ENCODE measurements at regions not wholly inside any gene's neighbourhood (a gene's known extent, or its start where the extent isn't known, plus 50 kb on each side); places are given as distances from the start of the nearest gene placed in this dataset.
"Not testable (repeated sequence)": the region's sequence is repeated elsewhere in the genome, so short reads cannot be mapped to it uniquely, and the experiment has no call there.

DNA sequence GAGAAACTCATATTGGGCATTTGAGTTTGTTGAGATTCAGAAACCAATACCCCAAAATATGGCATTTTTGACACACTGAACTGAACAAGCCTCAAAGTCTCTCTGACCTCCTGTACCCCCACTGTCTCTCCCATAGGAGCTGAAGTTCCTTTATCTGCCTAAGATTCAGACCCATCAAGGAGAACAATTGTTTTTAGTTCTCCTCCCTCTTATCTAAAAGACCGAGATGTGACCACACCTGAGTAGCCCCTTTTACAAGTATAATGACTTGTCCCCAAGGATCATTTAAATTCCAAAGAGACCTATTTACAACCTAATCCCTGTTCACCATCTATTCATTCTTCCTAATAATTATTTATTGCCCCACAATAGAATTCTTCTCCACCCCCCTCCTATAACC lies 122.1 kb upstream of the PLAAT1 start:
- DNase-seq (ENCODE audit: low spot score), result no peak

DNA sequence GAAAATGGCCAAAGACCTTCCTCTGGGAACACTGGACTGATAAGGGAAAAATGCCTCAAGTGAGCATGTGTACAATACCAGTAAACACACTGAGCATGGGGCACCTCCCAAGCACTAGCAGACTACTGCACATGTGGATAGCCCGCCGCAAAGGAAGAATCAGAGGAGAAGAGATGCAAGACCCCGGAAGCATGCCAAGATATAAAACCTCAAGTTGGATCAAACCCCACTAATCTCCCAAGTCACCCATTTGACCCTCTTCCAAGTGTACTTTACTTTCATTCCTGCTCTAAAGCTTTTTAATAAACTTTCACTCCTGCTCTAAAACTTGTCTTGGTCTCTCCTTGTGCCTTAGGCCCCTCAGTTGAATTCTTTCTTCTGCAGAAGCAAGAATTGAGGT lies 121.1 kb upstream of the PLAAT1 start:
- DNase-seq (ENCODE audit: low spot score), result no peak

DNA sequence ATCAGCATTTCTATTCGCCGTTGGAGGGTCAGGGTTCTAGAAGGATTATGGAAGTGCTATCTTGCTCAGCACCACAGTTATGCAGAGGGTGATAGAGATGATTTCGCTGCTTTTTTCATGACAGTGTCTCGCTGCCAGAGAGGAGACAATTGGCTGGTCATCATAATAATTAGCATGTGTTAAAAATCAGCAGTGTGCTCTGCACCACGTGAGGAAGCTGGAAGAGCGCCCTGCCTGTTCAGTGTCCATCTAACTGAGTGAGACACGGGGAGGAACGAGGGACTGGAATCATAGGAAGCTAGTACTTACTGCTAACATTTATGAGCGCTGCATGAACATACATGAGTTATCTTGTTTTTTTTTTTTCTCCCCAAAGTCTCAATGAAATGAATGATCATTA lies 116.2 kb upstream of the PLAAT1 start:
- DNase-seq (ENCODE audit: low spot score), result no peak

DNA sequence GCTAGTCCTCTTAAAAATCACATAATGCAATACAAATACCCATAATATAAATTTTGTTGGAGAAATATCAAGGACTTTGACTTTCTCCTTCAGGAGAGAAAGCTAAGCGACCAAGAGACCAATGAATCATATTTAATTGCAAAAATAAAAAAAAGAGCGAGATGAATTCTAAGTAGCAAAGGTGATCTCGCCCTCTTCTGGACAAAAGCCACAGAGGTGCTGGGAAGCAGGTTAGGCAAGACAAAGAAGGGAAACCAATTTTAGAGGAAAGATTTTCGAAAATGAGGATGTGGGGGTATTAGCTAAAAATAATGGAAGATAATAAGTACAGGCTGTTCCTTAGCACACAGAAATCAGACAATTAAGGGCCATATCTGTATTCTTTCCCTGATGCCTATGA lies 111.4 kb upstream of the PLAAT1 start:
- DNase-seq (ENCODE audit: low spot score), result no peak

DNA sequence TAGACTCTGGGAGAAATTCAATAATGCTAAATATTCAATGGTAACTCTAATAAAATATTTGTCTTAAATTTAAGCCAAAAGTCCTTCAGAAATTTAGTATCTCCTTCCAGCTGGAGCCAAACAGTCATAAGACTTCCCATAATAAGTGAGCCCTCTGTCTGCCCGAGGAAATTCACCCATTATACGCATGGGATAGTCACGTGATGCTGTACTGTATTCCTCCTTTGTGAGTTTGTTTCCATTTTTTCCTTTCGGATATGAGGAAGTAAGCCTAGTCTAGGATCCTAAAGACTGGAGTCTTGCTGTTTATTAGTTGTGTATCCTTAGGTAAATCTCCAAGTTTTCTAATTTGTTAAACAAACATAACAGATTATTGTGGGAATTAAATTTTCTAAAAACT lies 110.4 kb upstream of the PLAAT1 start:
- no peak for DNase-seq (ENCODE audit: low spot score)

DNA sequence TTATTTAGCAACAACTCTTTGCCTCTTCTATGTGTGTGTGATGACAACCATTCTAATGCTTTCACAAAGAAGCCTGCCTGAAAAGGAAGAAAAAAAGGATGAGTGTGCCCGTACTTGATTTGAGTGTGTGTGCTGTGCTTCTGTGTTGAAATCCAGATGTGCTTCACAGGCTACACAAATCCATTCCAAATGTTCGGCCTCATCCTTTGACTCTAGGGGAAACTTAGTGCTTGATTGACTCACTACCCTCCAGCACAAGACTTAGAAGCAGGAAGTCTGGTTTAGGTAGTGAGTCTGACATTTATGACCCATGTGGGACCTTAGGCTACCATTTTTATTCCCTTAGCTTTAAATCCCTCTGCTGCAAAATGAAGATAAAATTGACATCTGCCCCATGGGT lies 108.8 kb upstream of the PLAAT1 start:
- DNase-seq (ENCODE audit: low spot score), result no peak

DNA sequence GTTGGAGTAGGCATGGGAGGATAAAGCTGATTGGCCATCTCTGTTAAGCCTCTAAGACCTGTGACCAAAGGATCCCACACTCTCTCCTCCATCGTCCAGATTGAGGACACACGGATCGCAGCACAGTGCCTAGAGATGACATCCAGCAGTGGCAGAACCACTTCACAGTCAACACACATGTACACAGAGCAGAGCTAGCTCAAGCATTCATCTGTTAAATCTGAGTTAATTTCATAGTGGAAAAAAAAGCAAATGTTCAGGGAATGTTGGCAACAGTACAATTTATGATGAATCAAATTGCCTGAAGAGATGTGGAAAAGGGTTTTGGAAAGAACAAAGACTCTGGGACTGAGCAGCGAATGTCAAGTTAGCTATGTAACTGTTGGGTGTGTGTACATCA lies 108.1 kb upstream of the PLAAT1 start:
- DNase-seq (ENCODE audit: low spot score), result no peak

DNA sequence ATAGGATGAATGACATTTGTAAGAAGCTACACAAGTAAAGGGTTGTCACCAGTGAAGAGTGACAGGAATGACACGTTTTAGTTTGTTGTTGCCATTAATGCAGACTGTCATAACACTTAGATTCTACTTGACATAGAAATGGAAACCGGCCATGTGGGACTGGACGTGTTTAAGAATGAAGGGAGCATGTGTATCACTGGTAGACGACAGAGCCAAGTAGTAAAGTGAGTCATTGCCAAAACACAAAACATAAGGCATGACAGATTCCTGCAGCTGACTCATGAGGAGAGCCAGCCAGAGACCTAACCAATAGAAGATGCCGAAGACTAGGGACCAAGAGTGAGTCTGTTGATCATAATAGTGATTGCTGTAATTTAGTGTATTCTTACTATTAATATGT lies 106.2 kb upstream of the PLAAT1 start:
- DNase-seq (ENCODE audit: low spot score), result no peak

DNA sequence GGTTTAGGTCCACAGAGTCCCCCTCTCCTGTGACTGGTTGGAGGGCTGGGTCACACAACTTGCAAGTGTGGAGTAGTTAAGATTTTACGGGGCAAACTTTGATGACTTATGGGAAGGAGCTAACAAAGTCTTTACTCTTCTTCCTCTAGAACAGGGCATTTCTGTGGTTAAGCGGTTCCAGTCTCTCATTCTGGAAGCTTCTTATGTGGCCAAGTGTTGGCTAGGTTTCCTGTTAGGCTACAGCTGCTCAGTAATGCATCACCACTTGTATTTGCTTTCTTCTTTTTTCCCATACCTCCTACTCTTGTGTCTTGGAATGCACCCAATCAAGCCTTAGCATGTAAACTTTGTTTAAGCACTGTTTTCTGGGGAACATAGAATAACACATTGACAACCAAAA lies 100.6 kb upstream of the PLAAT1 start:
- DNase-seq (ENCODE audit: low spot score), result no peak

DNA sequence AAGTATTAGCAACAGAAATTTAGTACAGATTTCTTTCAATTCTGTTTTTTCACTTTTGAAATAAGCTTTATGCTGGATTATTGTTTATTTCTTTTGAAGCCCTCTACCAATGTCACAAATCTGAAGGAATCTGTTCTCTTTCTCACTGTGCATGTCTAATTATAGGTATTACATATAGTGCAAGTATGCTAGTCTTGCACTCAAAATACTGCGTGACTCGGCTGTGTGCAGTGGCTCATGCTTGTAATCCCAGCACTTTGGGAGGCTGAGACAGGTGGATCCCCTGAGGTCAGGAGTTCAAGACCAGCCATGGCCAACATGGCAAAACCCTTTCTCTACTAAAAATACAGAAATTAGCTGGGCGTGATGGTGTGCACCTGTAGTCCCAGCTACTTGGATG lies 95.8 kb upstream of the PLAAT1 start:
- no peak for DNase-seq (ENCODE audit: low spot score)

DNA sequence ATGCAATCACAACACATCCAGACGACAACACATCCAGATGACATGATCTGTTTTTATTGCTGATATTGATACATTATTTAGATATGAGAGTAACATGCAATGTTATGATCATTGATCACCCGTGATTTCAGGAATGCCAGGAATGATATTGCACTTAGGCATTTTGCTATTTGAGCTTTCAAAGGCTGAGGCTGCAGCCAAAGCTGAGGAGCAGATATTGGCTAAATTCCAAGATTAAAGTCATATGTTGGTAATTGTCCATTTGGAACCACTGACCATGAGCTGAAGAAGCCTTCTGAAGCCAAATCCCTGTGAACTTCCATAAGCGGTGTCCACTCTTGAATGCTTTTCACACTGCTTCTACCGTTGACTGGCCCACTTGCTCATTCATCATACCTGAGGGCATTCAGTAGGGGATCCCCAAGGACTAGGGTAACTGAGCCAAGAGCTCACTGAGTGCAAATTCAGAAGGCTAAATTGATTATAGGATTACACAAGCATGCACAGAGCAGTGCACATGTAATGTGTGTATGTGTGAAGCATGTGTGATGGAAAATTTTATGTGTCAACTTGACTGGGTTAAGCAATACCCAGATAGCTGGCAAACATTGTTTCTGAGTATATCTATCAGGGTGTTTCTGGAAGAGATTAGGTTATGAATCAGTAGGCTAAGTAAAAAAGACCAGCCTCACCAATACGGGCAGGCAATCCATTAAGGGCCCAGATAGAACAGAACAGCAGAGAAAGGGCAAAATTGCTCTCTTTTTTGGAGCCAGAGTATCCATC lies 92.1 kb upstream of the PLAAT1 start:
- DNase-seq (ENCODE audit: low spot score), result no peak

DNA sequence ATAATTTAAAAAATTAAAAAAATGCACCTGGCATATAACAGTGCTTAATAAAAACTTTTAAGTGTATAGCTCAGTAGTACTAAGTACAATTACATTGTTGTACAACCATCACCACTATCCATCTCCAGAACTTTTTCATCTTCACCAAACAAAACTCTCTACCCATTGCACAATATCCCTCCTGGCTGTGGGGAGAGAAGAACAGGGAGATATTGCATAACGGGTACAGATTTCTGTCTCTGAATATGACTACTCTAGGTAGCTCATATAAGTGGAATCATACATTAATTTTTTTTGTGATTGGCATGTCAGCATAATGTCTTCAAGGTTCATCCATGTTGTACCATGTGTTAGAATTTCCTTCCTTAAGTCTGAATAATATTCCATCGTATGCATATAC lies 91.0 kb upstream of the PLAAT1 start:
- no peak for DNase-seq (ENCODE audit: low spot score)

DNA sequence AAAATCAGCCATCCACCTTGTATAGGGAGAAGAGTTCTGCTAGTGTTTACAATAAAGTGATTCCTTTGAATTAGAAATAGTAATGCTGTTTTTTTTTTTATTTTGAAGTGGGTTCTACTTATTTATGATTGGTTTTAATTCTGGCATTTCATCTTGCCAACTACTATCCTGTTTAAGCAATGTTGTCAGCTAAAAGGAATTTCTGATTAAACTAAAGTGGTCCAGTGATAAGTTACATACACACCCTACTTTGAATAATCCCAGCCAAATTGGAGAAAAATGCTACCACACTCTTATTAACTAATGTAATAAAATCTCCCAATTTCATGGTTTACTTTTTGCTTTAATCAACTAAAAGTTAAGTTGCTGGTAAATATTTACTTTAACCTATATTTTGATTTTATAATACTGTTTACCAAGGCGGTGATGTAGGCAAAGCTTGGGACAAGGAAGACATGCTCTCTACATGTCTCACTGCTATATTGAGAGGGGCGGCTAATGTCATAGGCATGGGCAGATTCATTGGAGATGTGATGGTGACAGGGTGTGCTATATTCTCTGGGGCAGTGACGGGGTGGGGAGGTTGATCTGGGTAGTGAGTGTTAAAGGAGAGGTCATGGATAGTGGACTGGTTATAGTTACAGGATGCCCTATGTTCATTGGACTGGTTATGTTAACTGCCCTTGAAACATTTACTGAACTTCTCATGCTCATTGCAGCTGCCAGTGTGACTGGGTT lies 85.8 kb upstream of the PLAAT1 start:
- DNase-seq (ENCODE audit: low spot score), result not testable (repeated sequence)

DNA sequence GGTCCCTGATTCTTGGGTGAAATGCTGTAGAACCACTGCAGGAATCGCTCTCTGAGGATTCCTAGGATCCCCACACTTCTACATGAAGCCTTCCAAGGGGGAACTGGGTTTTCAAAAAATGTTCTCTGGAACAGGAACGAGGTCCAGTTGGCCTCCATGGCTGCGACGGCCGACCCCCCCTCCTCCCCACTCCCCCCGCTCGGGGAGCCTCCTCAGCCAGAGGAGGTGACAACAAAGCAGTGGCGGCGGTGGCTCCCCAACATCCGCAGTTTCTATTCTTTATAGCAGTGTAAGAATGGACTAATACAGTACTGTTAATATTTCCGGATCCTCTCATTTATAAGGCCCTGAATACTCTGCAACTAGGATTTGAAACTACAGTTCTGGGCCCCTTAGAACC lies 84.0 kb upstream of the PLAAT1 start:
- DNase-seq (ENCODE audit: low spot score), result no peak

DNA sequence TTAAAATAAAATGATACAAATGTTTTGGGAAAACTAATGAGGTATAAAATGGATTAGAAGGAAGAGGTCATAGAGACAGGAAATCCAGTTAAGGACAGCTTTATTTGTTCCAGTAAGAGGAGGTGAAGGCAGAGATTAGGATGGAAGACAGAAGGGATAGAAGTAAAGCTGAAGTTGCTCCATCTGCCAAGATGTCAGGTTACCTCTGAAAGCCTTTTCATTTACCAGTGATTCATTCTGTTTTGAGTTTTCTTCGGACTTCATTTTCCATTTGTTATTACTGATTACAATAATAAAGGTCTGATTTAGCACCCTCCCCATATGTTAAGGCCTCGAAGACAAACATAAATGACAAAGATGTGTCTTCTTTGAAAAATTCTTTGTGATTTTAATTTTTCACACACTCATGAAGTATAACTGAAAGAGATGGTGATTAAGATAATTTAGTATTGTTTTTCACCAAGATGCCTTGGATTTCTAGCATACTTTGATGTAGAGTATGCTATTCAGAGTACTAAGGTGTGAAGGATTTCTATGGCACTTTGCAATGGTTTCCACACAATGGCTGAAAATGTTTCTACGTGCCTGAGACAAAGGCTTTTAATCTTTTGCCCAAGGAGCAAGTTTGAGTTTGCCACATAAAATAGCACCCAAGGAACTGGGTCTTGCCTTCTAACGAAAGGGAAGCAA lies 75.4 kb upstream of the PLAAT1 start:
- DNase-seq (ENCODE audit: low spot score), result no peak

DNA sequence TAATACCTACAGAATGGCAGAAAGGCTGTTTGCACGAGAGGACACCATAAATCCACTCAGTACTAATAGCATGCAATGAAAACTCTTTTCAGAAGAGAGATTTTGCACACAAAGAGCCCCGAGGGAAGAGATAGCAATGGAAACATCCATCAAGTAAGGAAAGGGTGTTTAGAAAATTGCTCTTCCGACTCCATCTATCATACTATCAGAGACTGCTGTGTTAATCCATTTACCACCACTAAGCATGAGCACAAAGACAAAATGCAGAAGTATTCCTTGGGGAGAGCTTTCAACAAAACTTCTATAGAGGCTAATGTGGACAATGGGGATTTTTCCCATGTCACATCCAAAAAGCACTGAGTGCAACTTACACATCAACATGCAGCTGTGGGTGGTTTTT lies 72.1 kb upstream of the PLAAT1 start:
- no peak for DNase-seq (ENCODE audit: low spot score)

DNA sequence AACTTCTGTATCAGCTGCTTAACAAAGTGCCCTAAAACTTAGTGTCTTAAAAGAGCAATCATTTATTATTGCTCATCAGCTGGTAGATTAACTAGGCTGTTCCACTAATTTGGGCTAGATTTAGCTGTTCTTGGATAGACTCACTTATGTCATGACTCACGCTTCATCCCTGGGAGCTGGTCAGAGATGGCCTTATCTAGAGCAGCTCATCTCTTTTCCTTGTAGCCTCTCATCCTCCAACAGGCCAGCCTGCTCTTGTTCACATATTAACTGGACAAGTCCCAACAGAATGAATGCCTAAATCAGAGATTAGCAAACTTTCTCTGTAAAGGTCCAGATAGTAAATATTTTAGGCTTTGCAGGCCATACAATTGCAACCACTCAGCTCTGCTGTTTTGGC lies 66.9 kb upstream of the PLAAT1 start:
- DNase-seq (ENCODE audit: low spot score), result no peak

DNA sequence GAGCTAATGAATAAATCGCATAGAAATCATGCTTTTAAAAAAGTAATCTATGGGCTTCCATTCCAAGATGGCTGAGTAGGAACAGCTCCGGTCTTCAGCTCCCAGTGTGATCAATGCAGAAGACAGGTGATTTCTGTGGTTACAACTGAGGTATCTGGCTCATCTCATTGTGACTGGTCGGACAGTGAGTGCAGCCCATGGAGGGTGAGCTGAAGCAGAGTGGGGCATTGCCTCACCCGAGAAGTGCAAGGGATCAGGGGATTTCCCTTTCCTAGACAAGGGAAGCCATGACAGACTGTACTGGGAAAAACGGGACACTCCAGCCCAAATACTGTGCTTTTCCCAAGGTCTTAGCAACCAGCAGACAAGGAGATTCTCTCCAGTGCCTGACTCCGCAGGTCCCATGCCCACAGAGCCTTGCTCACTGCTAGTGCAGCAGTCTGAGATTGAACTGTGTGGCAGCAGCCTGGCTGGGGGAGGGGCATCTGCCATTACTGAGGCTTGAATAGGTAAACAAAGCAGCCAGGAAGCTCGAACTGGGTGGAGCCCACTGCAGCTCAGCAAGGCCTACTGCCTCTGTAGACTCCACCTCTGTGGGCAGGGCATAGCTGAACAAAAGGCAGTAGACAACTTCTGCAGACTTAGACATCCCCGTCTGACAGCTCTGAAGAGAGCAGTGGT lies 61.5 kb upstream of the PLAAT1 start:
- DNase-seq (ENCODE audit: low spot score), result not testable (repeated sequence)

DNA sequence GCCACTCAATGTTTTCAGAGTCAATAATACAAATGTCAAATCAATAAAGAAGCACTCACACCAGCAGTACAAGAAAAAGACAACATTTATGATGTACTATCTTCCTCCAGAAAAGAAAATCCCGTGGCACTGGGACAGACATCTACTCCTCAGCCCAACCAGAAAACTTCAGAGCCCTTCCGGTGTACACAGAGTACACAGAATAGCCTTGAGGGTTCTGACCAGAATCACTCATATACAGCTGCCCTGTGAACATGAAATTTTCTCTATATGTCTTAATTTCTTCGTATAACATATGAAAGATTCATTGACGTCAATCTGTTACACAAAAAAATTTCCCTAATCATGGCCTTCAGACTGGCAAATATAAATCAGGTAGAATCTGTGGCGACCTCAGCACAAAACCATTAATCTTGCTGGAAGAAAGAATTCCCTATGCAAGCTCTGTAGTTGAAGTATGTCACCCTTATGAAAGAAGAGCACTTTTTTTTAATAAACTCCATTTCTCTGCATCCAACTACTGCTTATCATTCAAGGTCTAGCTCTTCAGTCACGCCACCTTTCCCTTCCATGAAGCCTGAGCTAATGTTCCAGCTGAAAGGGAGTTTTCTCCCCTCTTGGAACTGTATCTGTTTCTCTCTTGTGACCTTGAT lies 53.8 kb upstream of the PLAAT1 start:
- no peak for DNase-seq (ENCODE audit: low spot score)

DNA sequence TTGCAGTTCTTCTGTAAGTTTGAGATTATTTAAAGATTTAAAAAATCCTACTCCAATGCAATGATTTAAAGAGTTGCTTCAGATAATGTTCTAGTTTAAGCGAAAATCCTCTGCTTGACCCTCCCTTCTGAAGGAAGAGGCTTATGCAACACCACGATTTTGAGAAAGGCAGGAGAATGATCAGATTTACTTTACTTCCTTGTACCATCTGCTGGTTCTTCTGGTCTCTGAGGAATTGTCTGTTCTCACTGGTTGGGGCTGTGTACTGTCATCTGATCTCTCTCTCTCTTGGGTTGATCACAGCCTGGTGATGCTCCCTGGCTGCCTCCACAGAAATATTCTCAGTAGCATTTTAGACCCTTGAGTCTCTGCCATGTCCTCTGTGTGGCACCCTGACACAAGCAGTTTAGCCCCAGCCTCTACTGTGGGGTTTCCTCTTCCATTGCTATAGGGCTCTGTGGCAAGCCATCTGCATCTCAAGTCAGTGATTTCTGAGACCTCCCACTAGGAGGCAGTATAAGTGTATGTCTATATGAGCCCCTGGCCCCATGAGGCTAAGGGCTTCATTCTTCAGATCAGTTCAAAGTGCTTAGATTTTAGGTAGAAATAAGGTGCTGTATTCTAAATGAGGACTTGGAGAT lies 50.8 kb upstream of the PLAAT1 start:
- DNase-seq (ENCODE audit: low spot score), result peak; percentile 65

Data from NAMALWA (cell line).